K562 (cell line): ENCODE measurements at regions not wholly inside any gene's neighbourhood (a gene's known extent, or its start where the extent isn't known, plus 50 kb on each side); places are given as distances from the start of the nearest gene placed in this dataset.

Experiments used
- FOXA1 ChIP-seq: fragments of 450-650 bp; IDR thresholded peaks from 2 replicates; pipeline ENCODE4 v1.6.1; 2016; ENCODE audit warnings: mild to moderate bottlenecking, borderline replicate concordance
- FOXK2 ChIP-seq, 2 experiments: fragments of 450-650 bp; IDR thresholded peaks in 1 of 2; conservative IDR thresholded peaks in 1 of 2; 2 replicates each; pipeline ENCODE4 v1.6.1; 2016; ENCODE audit warnings: low read depth in 2 of 2, mild to moderate bottlenecking in 1 of 2
- FOXO4 ChIP-seq: fragments of 450-650 bp; formaldehyde crosslinking; IDR thresholded peaks from 2 replicates; pipeline ENCODE4 v1.4.0; 2020; ENCODE audit warnings: mild to moderate bottlenecking, moderate library complexity
- GTF2F1 ChIP-seq: IDR thresholded peaks from 2 replicates; pipeline ENCODE4 v1.6.1; 2011; ENCODE audit warnings: low read depth, low read length, improper control_type of control experiment
- HMBOX1 ChIP-seq: sonication (generic); IDR thresholded peaks from 2 replicates; pipeline ENCODE4 v1.6.1; 2016
- IRF9 ChIP-seq: fragments of 450-650 bp; IDR thresholded peaks from 2 replicates; pipeline ENCODE4 v1.6.1; 2016; ENCODE audit warnings: missing biosample characterization, missing genetic modification characterization
- KDM1A ChIP-seq, 2 experiments: fragments of 450-650 bp; IDR thresholded peaks; 2 replicates each; pipeline ENCODE4 v1.6.1; 2016; ENCODE audit warnings: mild to moderate bottlenecking in 2 of 2
- MBD1 ChIP-seq: fragments of 250-450 bp; sonication (Bioruptor Pico); IDR thresholded peaks from 2 replicates; pipeline ENCODE4 v1.8.0; 2022; ENCODE audit warnings: inconsistent platforms
- PCBP2 ChIP-seq: fragments of 200-400 bp; formaldehyde crosslinking; IDR thresholded peaks from 2 replicates; pipeline ENCODE4 v1.6.1; 2018; ENCODE audit warnings: low read length, low read depth, mild to moderate bottlenecking, moderate library complexity; ENCODE audit not compliant: poor library complexity, severe bottlenecking
- ZBTB43 ChIP-seq: sonication (generic); formaldehyde crosslinking; IDR thresholded peaks from 2 replicates; pipeline ENCODE4 v1.8.0; 2023; ENCODE audit warnings: mild to moderate bottlenecking, missing genetic modification reagents
- ZNF124 ChIP-seq: sonication (generic); formaldehyde crosslinking; IDR thresholded peaks from 2 replicates; pipeline ENCODE4 v1.8.1; 2022; ENCODE audit warnings: missing genetic modification reagents
- TF ChIP-seq, protein P1 (sequence below): fragments of 450-650 bp; IDR thresholded peaks from 2 replicates; pipeline ENCODE4 v1.6.1; 2017; ENCODE audit warnings: antibody characterized with exemption, mild to moderate bottlenecking

DNA sequence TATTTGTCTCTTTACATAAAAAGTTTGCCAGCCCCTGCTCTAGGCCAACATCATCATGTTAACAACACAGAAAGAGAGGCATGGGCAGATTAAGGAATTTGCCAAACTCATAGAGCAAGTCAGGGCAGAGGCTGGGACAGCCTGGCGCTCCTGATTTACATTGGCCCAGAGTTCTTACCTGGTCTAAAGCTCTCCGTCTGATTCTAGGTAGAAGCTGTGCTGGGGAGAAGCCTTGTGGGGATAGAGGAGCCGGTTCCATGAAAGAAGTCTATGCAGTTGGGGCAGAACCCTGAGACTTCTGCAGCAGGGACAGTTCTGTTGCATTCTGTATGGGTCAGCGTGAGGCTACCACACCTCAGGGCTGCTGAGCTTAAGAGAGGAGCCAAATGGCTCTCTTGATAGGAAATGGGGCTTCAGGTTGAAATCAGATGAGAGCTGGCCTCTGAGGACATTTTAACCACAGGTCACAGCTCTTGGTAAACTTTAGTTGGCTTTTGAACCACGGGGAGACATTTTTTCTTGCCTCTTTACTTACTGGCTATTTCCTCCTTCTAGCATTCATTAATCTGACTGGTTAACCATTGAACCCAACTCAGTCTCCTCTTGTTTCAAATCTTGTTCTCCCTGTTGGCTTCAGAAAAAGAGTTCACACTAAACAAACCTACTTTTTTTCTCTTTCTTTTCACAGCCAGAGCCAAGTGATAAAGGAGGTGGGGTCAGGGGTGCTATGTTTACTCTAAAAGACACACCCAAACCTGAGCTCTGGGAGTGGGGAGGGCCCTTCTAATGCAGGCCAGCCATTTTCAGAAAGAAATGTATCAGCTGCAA, 250.7 kb downstream of the OPA1 start (continued):
- TF ChIP-seq IRF9 (tag) (no peak), FOXA1 (peak; percentile 21; the same call in 1 of the 2 replicates), FOXK2 (conservative IDR thresholded peaks at IDR 0.05 in 1 of 2, IDR thresholded peaks at IDR 0.05 in 1 of 2; ENCODE audit: low read depth in 2 of 2) (peak; percentile 41 to 67; a peak in 3 of 4 replicates), PCBP2 (no peak), KDM1A (IDR thresholded peaks at IDR 0.05) (no peak), ZNF124 (CRISPR knock-in tag) (no peak), HMBOX1 (peak; percentile 58; the same call in 1 of the 2 replicates), ZBTB43 (no peak), MBD1 (no peak), GTF2F1 (no peak), FOXO4 (CRISPR knock-in tag) (no peak)
- TF ChIP-seq, protein P1, sequence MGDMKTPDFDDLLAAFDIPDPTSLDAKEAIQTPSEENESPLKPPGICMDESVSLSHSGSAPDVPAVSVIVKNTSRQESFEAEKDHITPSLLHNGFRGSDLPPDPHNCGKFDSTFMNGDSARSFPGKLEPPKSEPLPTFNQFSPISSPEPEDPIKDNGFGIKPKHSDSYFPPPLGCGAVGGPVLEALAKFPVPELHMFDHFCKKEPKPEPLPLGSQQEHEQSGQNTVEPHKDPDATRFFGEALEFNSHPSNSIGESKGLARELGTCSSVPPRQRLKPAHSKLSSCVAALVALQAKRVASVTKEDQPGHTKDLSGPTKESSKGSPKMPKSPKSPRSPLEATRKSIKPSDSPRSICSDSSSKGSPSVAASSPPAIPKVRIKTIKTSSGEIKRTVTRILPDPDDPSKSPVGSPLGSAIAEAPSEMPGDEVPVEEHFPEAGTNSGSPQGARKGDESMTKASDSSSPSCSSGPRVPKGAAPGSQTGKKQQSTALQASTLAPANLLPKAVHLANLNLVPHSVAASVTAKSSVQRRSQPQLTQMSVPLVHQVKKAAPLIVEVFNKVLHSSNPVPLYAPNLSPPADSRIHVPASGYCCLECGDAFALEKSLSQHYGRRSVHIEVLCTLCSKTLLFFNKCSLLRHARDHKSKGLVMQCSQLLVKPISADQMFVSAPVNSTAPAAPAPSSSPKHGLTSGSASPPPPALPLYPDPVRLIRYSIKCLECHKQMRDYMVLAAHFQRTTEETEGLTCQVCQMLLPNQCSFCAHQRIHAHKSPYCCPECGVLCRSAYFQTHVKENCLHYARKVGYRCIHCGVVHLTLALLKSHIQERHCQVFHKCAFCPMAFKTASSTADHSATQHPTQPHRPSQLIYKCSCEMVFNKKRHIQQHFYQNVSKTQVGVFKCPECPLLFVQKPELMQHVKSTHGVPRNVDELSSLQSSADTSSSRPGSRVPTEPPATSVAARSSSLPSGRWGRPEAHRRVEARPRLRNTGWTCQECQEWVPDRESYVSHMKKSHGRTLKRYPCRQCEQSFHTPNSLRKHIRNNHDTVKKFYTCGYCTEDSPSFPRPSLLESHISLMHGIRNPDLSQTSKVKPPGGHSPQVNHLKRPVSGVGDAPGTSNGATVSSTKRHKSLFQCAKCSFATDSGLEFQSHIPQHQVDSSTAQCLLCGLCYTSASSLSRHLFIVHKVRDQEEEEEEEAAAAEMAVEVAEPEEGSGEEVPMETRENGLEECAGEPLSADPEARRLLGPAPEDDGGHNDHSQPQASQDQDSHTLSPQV = peak; percentile 53
